ENCODE measurements at regions not wholly inside any gene's neighbourhood (a gene's known extent, or its start where the extent isn't known, plus 50 kb on each side); places are given as distances from the start of the nearest gene placed in this dataset.

- TF ChIP-seq CTCF (IDR thresholded peaks at IDR 0.05; ENCODE audit: poor library complexity, severe bottlenecking): no peak
- ATAC-seq (ENCODE audit: low read depth) (no peak), DNase-seq (ENCODE audit: low spot score) (no peak)
- Histone ChIP-seq H3K4me3 (ENCODE audit: severe bottlenecking) (no peak overlapping the region), H3K27ac (ENCODE audit: poor library complexity, severe bottlenecking) (no peak overlapping the region), H3K36me3 (ENCODE audit: low read depth) (no peaks in the 10 kb centered on the region), H3K9me3 (ENCODE audit: severe bottlenecking) (peaks cover 3% of the 10 kb centered on the region), H3K4me1 (ENCODE audit: insufficient read depth, poor library complexity, severe bottlenecking) (peaks cover 11% of the 10 kb centered on the region), H3K27me3 (ENCODE audit: insufficient read depth, poor library complexity, severe bottlenecking) (no peaks in the 10 kb centered on the region)
Observed at GRCh38 chr6:105564121-105564902, 161.4 kb upstream of the PREP start.

GRCh38 chr6:105562027-105562426, 159.1 kb upstream of the PREP start:
- Histone ChIP-seq H3K4me3 (ENCODE audit: severe bottlenecking) (no peak overlapping the region), H3K27ac (ENCODE audit: poor library complexity, severe bottlenecking) (no peak overlapping the region), H3K36me3 (ENCODE audit: low read depth) (no peaks in the 10 kb centered on the region), H3K4me1 (ENCODE audit: insufficient read depth, poor library complexity, severe bottlenecking) (peaks cover 11% of the 10 kb centered on the region), H3K9me3 (ENCODE audit: severe bottlenecking) (peaks cover 3% of the 10 kb centered on the region), H3K27me3 (ENCODE audit: insufficient read depth, poor library complexity, severe bottlenecking) (no peaks in the 10 kb centered on the region)
- TF ChIP-seq CTCF (IDR thresholded peaks at IDR 0.05; ENCODE audit: poor library complexity, severe bottlenecking): no peak
- ATAC-seq (ENCODE audit: low read depth) (no peak), DNase-seq (ENCODE audit: low spot score) (no peak)

- no peak for ATAC-seq (ENCODE audit: low read depth)
- no peak for DNase-seq (ENCODE audit: low spot score)
- no peak overlapping the region for H3K4me3 ChIP-seq (ENCODE audit: severe bottlenecking)
- H3K36me3 ChIP-seq (ENCODE audit: low read depth): no peaks in the 10 kb centered on the region
- peaks cover 11% of the 10 kb centered on the region for H3K4me1 ChIP-seq (ENCODE audit: insufficient read depth, poor library complexity, severe bottlenecking)
- no peak overlapping the region for H3K27ac ChIP-seq (ENCODE audit: poor library complexity, severe bottlenecking)
- no peaks in the 10 kb centered on the region for H3K27me3 ChIP-seq (ENCODE audit: insufficient read depth, poor library complexity, severe bottlenecking)
- H3K9me3 ChIP-seq (ENCODE audit: severe bottlenecking): peaks cover 3% of the 10 kb centered on the region
- no peak for TF ChIP-seq CTCF (IDR thresholded peaks at IDR 0.05; ENCODE audit: poor library complexity, severe bottlenecking)
Observed at GRCh38 chr6:105561486-105561885, 158.6 kb upstream of the PREP start.

GRCh38 chr6:105560611-105561066, 157.8 kb upstream of the PREP start:
- H3K4me3 ChIP-seq (ENCODE audit: severe bottlenecking): no peak overlapping the region
- no peaks in the 10 kb centered on the region for H3K36me3 ChIP-seq (ENCODE audit: low read depth)
- no peak for TF ChIP-seq CTCF (IDR thresholded peaks at IDR 0.05; ENCODE audit: poor library complexity, severe bottlenecking)
- ATAC-seq (ENCODE audit: low read depth) (peak; percentile 96), DNase-seq (ENCODE audit: low spot score) (no peak)
- H3K27ac ChIP-seq (ENCODE audit: poor library complexity, severe bottlenecking): peak overlapping the region; percentile 42
- no peaks in the 10 kb centered on the region for H3K27me3 ChIP-seq (ENCODE audit: insufficient read depth, poor library complexity, severe bottlenecking)
- peaks cover 3% of the 10 kb centered on the region for H3K9me3 ChIP-seq (ENCODE audit: severe bottlenecking)
- peaks cover 11% of the 10 kb centered on the region for H3K4me1 ChIP-seq (ENCODE audit: insufficient read depth, poor library complexity, severe bottlenecking)

- Histone ChIP-seq H3K4me1 (ENCODE audit: insufficient read depth, poor library complexity, severe bottlenecking) (peaks cover 29% of the 10 kb centered on the region), H3K9me3 (ENCODE audit: severe bottlenecking) (no peaks in the 10 kb centered on the region), H3K27me3 (ENCODE audit: insufficient read depth, poor library complexity, severe bottlenecking) (no peaks in the 10 kb centered on the region), H3K27ac (ENCODE audit: poor library complexity, severe bottlenecking) (no peak overlapping the region), H3K36me3 (ENCODE audit: low read depth) (no peaks in the 10 kb centered on the region), H3K4me3 (ENCODE audit: severe bottlenecking) (no peak overlapping the region)
- DNase-seq (ENCODE audit: low spot score) (no peak), ATAC-seq (ENCODE audit: low read depth) (no peak)
- no peak for TF ChIP-seq CTCF (IDR thresholded peaks at IDR 0.05; ENCODE audit: poor library complexity, severe bottlenecking)
Observed at GRCh38 chr6:105557291-105557690, 154.4 kb upstream of the PREP start.

Measured in RWPE2 (cell line).